HG02759 (cell line): ENCODE measurements at regions not wholly inside any gene's neighbourhood (a gene's known extent, or its start where the extent isn't known, plus 50 kb on each side); places are given as distances from the start of the nearest gene placed in this dataset.
A peak's percentile ranks its signal among the peaks of the same experiment; 100 is the strongest.
"Not testable (repeated sequence)": the region's sequence is repeated elsewhere in the genome, so short reads cannot be mapped to it uniquely, and the experiment has no call there.

ENCODE experiments used
- ATAC-seq: cut with Tn5 transposase; IDR thresholded peaks from one replicate; pipeline ENCODE4 v1.9.1; 2021; ENCODE audit warnings: mild to moderate bottlenecking, moderate library complexity; ENCODE audit not compliant: unreplicated experiment

GRCh38 chr13:62747629-62748028 is 1332.0 kb upstream of the PCDH20 start:
- ATAC-seq, result no peak

- no peak for ATAC-seq
Measured at GRCh38 chr13:62747152-62747551, 1331.5 kb upstream of the PCDH20 start.

- ATAC-seq, result not testable (repeated sequence)
Measured at GRCh38 chr13:62729746-62730145, 1314.1 kb upstream of the PCDH20 start.

DNA sequence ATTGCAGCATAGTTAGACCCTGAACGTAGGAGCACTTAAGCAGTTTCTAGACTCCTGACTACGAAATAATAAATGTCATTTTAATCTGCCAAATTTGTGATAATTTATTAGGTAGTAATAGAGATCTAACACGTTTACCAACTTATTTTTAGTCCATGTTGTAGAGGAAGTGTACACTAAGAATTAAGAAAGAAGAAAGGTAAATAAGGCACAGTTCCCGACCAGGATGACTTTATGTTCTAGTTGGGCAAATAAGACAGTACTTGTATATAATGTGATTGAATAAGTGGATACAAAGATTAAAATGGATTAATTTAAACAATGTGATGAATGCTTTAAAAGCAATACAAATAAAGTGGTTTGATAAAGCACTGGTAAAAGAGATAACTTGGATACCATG is 1306.2 kb upstream of the PCDH20 start:
- ATAC-seq, result no peak

DNA sequence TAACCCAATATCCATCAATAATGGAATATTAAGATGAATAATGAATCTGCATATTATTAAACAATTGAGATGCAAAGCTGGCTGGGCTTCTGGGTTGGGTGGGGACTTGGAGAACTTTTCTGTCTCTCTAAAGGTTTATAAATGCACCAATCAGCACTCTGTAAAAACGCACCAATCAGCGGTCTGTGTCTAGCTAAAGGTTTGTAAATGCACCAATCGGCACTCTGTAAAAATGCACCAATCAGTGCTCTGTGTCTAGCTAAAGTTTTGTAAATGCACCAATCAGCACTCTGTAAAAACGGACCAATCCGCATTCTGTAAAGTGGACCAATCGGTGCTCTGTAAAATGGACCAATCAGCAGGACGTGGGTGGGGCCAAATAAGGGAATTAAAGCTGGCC is 1296.3 kb upstream of the PCDH20 start:
- not testable (repeated sequence) for ATAC-seq

- no peak for ATAC-seq
Measured at GRCh38 chr13:62710787-62711186, 1295.1 kb upstream of the PCDH20 start.

DNA sequence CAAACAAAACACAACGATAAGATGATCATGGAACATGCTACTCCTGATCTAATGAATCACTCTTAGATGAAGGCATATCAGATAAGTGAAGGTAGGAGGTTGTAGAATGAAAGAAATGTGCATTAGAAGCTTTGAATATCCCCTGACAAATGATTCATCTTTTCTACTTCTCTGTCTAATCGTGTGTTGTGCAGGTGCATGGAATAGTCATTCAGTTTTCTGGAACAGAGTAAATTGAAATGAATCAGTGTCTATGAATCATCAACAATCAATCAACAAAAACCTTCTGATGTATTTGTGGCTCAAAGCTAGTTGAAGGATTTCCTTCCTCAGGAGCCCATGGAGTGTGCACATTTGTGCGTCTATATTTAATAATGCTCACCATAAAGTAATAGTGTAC is 1290.4 kb upstream of the PCDH20 start:
- no peak for ATAC-seq

DNA sequence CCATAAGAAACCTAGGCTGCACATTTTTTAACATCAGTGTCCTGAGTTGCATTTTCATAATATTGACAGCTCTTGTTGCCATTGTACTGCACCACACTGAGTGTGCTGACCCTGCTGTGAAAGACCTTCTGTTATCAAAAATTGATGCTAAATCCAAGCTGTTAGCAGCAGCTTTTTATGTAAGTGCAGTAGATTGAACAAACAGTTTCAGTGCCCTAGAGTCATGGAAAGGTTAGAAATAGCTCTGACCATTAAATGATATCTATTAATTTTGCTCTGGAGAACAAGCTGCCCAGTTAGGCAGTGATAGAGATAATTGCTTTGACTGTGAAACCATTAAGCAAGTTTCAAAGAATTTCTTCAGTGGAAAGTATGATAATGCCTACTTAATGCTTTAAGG is 1289.2 kb upstream of the PCDH20 start:
- no peak for ATAC-seq

- no peak for ATAC-seq
Measured at GRCh38 chr13:62702502-62702901, 1286.9 kb upstream of the PCDH20 start.

GRCh38 chr13:62697701-62698100 is 1282.1 kb upstream of the PCDH20 start:
- no peak for ATAC-seq

DNA sequence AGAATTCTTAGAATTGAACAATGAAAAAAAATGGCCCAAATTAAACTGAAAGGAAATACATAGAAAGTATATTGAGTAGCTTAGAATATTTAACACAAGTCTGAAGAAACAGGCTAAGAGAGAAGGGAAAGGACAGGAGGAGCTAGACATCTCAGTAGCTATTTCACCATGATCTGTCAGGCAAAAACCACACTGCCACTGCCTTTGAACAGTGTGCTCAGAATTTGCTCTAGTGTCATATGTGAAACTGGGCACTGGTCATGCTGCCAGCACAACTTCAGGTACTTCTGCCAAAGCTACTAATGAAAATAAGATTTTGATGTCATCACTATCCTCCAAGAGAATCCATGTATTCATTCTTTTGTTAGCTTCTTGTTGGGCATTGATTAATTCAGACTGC is 1280.8 kb upstream of the PCDH20 start:
- no peak for ATAC-seq

DNA sequence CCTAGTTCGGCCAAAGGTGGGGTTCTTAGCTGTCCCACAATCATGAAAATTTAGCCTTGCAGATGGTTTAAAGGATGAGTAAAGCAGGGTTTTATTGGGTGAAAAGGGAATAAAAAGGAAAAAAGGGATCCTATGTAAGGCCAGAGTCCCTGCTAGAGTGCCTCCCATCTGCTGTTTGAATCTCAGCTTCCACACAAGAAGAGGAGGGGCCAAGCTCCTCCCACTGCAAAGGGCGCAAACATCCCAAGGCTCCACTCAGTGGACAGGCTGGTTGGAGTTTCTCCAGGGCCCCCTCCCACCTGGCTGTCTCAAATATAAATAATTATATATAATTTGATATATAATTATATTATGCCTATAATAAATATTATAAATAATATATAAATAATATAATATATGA is 1272.1 kb upstream of the PCDH20 start:
- ATAC-seq, result no peak

DNA sequence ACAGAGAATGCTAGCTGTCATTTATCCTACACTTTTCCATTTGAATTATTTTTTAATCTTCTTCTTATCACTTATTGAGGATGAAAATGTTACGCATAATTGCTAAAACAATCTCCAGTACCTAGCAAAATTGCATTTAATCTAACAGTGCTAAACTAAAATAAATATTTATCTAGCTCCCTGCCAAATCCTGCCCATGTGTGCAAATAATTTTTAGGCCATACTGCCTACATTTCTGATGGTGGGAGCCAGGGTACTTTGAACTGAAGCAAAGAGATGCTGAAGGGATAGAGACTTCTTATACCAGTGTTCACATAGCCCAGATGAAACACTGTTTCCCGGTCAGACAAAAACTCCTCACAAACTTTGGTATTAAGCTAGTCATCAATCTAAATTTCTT is 1268.7 kb upstream of the PCDH20 start:
- no peak for ATAC-seq

DNA sequence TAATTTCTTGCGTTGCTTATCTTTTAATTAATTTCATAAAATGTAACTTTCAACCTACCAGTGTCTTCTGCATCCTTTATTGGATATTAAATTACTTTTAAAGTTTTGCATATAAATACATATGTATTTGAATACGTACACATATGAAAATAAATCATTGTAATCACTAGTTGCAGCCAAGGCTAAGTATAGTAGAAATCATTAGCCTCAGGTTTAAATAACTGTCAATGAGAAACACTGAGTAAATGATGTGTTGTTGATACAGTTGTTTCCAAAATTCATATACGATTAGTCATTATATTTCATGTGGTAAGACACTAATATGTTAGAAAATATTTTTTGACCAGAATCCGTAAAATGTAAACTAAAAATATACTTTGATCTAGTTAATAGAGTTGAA is 1267.1 kb upstream of the PCDH20 start:
- ATAC-seq, result no peak

- no peak for ATAC-seq
Measured at GRCh38 chr13:62678039-62678438, 1262.4 kb upstream of the PCDH20 start.

- ATAC-seq, result no peak
Measured at GRCh38 chr13:62663767-62664166, 1248.1 kb upstream of the PCDH20 start.

DNA sequence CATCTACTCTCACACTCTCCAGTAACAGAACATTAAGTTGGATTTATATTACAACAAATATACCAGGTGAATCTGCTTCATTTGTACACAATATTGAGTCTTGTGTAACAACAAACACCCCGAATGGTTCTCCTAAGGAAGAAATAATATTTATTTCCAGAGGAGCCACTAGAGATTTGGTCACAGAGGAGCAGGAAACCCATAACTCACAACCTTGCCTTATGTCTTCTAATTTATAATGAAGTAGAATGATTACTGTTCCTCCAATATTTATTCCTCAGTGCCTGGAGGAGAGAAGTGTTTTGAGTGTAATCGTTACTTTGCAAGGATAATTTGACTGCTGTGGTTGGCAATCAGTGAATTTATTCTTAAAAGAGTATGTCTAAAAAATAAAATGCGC is 1243.7 kb upstream of the PCDH20 start:
- ATAC-seq, result no peak

- ATAC-seq, result no peak
Measured at GRCh38 chr13:62653371-62653770, 1237.7 kb upstream of the PCDH20 start.

GRCh38 chr13:62643799-62644524 is 1228.3 kb upstream of the PCDH20 start:
- ATAC-seq, result peak; percentile 62

GRCh38 chr13:62643007-62643483 is 1227.4 kb upstream of the PCDH20 start:
- ATAC-seq, result peak; percentile 39

- ATAC-seq, result no peak
Measured at GRCh38 chr13:62635161-62635560, 1219.5 kb upstream of the PCDH20 start.

DNA sequence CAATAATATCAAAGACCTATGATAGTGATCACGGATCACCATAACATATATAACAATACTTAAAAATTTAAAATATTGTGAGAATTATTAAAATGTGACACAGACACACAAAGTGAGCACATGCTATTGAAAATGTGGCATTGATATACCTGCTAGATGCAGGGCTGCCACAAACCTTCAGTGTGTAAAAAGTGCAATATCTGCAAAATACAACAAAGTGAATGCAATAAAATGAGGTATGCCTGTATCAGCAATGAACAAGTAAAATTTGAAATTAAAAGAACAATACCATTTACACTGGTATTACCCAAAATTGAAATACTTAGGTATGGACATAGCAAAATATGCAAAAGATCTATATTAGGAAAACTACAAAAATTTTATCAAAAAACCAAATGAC is 1217.8 kb upstream of the PCDH20 start:
- ATAC-seq, result no peak

DNA sequence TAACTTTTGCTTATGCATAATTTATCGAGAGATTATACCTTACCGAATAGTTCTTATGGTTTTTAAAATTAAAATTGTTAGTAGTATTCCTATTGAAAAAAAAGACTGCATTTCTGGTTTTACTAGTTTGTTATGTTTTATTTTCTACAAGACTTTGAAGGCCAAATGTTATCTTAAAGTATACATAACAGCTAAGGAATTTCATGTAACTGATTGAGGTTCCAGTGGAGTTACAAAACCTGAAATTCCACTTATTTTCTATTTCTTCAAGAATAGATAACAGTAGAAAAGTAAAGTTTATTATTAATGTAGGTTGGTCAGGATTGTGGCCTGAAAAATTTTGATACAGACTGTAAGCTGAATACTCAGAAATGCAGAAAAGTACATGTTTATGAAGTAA is 1216.0 kb upstream of the PCDH20 start:
- ATAC-seq, result no peak
